ENCODE measurements at regions not wholly inside any gene's neighbourhood (a gene's known extent, or its start where the extent isn't known, plus 50 kb on each side); places are given as distances from the start of the nearest gene placed in this dataset.
A peak's percentile ranks its signal among the peaks of the same experiment; 100 is the strongest.

GRCh38 chr6:169958510-169958909, 207.1 kb downstream of the ERMARD start:
- Histone ChIP-seq H3K9me3 (no peaks in the 10 kb centered on the region), H3K4me1 (peaks cover 13 to 33% (median 26%) of the 10 kb centered on the region in 4 donors), H3K27ac (replicated peaks in 1 of 4) (no peak overlapping the region), H3K36me3 (no peaks in the 10 kb centered on the region), H3K27me3 (peaks cover 0 to 19% (median 5%) of the 10 kb centered on the region in 4 donors), H3K4me3 (no peak overlapping the region)
- intact Hi-C loops (cut with DNase I) = no loop called here
- DNase-seq (ENCODE audit: extremely low spot score) = peak; percentile 90
- WGBS = 93% methylated on average over 10 of the region's 10 CpGs
- TF ChIP-seq POLR2A (IDR thresholded peaks at IDR 0.05; ENCODE audit: low read depth) (no peak), CTCF (IDR thresholded peaks at IDR 0.05) (no peak), EP300 (IDR thresholded peaks at IDR 0.05) (no peak), POLR2AphosphoS5 (IDR thresholded peaks at IDR 0.05) (no peak)

GRCh38 chr6:169957351-169957963, 206.0 kb downstream of the ERMARD start:
- Histone ChIP-seq H3K36me3 (no peaks in the 10 kb centered on the region), H3K4me3 (no peak overlapping the region), H3K27me3 (peaks cover 0 to 19% (median 5%) of the 10 kb centered on the region in 4 donors), H3K27ac (replicated peaks in 1 of 4) (no peak overlapping the region), H3K9me3 (no peaks in the 10 kb centered on the region), H3K4me1 (peaks cover 13 to 30% (median 23%) of the 10 kb centered on the region in 4 donors)
- 93% methylated on average over 16 of the region's 24 CpGs for WGBS
- peak; percentile 55 for DNase-seq (ENCODE audit: extremely low spot score)
- intact Hi-C loops (cut with DNase I) = no loop called here
- TF ChIP-seq CTCF (IDR thresholded peaks at IDR 0.05) (no peak), EP300 (IDR thresholded peaks at IDR 0.05) (no peak), POLR2A (IDR thresholded peaks at IDR 0.05; ENCODE audit: low read depth) (no peak), POLR2AphosphoS5 (IDR thresholded peaks at IDR 0.05) (no peak)

GRCh38 chr6:169956580-169956979, 205.2 kb downstream of the ERMARD start:
- H3K27ac ChIP-seq (replicated peaks in 1 of 4) = no peak overlapping the region
- H3K27me3 ChIP-seq = peaks cover 0 to 12% (median 2%) of the 10 kb centered on the region in 4 donors
- H3K9me3 ChIP-seq = no peaks in the 10 kb centered on the region
- no peaks in the 10 kb centered on the region for H3K36me3 ChIP-seq
- no peak for DNase-seq (ENCODE audit: extremely low spot score)
- intact Hi-C loops (cut with DNase I) = no loop called here
- H3K4me3 ChIP-seq = no peak overlapping the region
- TF ChIP-seq POLR2AphosphoS5 (IDR thresholded peaks at IDR 0.05) (no peak), POLR2A (IDR thresholded peaks at IDR 0.05; ENCODE audit: low read depth) (no peak), CTCF (IDR thresholded peaks at IDR 0.05) (no peak), EP300 (IDR thresholded peaks at IDR 0.05) (no peak)
- 78% methylated on average over 5 of the region's 9 CpGs for WGBS
- peaks cover 11 to 22% (median 14%) of the 10 kb centered on the region in 4 donors for H3K4me1 ChIP-seq

GRCh38 chr6:169955731-169956437, 204.5 kb downstream of the ERMARD start:
- Histone ChIP-seq H3K36me3 (no peaks in the 10 kb centered on the region), H3K27ac (replicated peaks in 1 of 4) (no peak overlapping the region), H3K4me3 (no peak overlapping the region), H3K4me1 (peaks cover 5 to 15% (median 9%) of the 10 kb centered on the region in 4 donors), H3K9me3 (no peaks in the 10 kb centered on the region), H3K27me3 (peaks cover 0 to 8% (median 0%) of the 10 kb centered on the region in 4 donors)
- DNase-seq (ENCODE audit: extremely low spot score) = no peak
- TF ChIP-seq EP300 (IDR thresholded peaks at IDR 0.05) (no peak), POLR2AphosphoS5 (IDR thresholded peaks at IDR 0.05) (no peak), CTCF (IDR thresholded peaks at IDR 0.05) (no peak), POLR2A (IDR thresholded peaks at IDR 0.05; ENCODE audit: low read depth) (no peak)
- WGBS = 62% methylated on average over 19 of the region's 19 CpGs
- intact Hi-C loops (cut with DNase I) = no loop called here

All from esophagus muscularis mucosa (tissue), 4 donors.